Stimulated activated CD4-positive, alpha-beta T cell treated with anti-CD3 and anti-CD28 coated beads, Interleukin-1b, Interleukin-23, amount 100 ng/mL, for 1 hour (primary cell): ENCODE measurements at regions not wholly inside any gene's neighbourhood (a gene's known extent, or its start where the extent isn't known, plus 50 kb on each side); places are given as distances from the start of the nearest gene placed in this dataset.
"Not testable (repeated sequence)": the region's sequence is repeated elsewhere in the genome, so short reads cannot be mapped to it uniquely, and the experiment has no call there.

Source experiments
- DNase-seq, 2 donors: peaks; one replicate each; pipeline ENCODE4 v3.0.0-alpha.2; 2020; ENCODE audit warnings: low read depth in 2 of 2

DNA sequence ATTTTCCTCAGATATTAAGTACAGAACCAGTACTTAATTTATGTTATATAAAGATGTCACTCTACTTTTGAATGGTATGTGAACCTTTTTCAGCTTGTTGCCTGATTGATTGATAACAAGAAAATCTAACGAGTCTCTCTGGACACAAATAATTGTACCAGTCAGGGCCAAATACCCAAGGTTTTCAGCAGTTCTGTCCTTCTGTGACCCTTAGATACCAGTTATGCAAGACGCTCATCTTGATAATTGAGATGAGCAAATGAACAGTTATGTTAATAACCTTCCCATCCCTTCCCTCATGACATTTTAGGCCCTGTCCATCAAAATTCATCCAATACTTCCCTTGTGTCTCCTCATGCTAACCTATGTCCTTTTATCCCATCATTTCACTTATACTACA is 185.9 kb upstream of the G2E3 start:
- no peak for DNase-seq

DNA sequence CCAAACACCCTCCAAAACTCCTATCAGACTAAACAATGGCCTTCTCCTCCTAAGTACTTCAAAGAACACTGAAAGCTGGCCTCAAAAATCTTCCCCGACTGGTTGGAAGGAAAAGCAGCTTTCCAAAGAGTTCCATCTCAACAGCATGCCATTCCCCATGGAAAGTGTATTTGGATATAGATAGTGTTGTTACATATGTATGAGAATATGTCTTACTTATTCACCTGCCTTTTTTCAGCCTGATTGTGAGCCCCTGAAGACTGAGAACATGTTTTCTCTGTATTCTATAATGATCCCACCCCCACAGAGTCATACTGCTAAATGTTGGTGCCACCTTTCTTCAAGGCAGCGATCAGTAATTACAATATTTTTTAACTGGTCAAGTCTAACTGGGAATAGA is 185.4 kb upstream of the G2E3 start:
- no peak for DNase-seq

DNA sequence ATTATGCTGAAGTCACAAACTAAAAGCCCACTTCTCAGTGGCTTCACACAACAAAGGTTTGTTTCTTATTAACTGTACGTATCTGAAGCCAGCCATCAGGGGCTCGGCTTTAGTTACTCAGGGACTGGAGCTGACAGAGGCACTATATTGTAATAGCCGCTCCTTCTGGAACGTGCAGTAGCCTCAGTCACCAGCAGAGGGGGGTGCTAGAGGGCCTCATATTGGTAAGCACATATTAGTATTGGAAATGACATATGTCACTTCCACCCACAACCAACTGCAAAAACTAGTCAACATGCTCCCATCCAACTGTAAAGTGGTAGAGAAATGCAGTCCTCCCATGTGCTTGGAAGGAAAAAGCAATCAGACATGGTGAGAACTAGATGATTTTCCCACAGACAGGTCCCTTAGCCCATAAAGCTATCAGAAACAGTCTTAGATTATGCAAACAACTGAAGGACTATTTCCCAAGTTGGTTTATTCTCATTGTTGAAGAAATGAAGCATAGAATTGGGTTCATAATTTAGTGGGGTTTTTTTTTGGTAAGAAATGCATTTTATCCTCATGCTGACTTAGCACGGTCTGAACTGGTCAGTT is 183.6 kb upstream of the G2E3 start:
- peak in 1 of 2 donors; percentile 39 for DNase-seq

DNA sequence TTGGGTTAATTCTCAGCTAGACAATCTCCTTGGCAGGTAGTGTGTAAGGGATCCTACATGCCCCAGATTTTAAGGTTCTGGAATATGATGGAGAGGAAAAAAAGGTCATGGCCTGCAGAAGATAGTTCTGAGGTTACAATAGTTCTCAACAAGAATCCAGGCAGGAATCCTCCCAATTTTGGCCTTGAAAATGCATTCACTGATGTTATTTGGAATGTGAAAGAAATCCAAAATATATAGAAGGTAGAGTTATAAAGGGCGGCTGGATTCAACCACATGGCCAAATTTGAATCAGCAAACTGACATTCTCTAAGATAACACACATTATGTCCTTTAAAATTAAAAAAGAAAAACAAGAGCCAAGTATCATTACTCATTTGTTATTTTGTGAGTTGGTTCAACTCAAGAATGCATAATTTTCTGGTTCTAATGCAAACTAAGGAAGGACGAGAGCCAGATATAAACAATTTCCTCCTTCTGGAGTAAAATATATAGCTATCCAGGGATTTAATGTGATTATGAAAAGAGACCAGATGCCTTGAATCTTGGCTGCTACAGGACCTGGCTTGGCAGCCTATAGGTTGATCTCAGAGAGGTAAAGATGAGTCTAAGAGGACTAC is 177.0 kb upstream of the G2E3 start:
- no peak for DNase-seq

DNA sequence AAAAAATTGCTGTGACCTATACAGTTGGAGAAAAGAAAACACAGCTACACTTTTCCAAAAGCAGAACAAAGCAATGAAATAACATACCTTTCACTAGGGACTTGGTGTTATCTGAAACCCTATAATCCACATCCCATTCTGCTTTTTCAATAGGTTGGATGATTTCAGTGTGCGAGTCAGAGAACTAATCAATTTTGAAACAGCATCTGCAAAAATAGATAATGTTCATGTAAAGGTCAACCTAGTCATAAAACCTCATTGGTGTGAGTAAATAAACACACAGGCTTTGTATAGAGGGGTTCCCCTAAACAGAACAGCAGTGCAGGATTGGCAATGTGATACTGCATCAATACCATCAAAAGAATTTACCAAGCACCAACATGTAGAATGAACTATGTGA is 173.0 kb upstream of the G2E3 start:
- no peak for DNase-seq

DNA sequence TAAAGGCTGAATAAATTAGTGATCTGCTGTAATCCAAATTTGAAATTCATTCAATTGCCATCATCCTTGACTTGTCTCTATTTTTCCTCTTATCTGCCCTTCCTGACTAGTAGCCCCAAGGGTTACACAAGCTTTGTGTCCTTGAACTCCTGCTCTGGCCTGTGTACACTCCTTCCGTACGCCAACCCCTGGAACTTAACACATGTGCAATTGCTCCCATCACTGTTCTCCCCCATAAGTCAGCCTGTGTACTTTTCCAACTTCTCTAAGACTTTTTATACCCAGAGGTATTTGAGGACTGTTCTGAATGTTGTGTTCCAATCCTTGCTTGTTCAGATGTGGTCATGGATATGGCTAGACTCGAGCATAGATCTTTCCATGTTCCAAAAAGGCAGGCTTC is 171.1 kb upstream of the G2E3 start:
- DNase-seq: no peak

DNA sequence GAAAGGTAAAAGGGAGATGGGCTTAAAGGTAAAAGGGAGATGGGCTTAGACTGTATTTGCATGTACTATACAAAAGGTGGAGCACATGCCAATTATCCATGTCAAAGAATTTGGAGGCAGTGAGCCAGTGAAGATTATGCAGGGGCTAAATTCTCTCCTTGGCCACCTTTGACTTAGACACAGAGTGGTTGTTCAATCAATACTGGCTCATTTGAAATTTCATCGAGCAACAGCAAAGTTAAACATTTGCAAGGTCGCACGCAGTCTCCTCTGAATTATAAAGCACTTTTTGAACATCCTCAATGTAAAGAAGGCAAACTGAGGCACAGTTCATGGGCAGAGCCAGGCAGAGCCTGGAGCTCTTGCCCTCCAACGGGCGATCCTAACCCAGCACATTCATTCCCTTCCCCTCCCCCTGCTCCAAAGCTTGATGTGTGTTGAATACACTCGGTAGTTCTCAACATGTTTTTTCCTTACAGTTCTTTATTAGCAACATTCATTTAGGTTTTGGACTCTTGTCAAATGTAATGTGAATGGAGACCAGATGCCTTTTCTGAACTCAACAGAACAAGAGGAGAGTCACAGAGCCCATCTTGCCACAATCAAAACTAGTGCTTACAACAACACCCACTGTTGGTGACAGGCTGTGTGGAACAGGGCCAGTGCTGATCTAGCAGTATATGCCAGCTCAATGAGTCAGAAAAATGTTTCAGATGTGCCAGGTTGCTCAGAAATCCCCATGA is 169.7 kb upstream of the G2E3 start:
- DNase-seq: no peak

DNA sequence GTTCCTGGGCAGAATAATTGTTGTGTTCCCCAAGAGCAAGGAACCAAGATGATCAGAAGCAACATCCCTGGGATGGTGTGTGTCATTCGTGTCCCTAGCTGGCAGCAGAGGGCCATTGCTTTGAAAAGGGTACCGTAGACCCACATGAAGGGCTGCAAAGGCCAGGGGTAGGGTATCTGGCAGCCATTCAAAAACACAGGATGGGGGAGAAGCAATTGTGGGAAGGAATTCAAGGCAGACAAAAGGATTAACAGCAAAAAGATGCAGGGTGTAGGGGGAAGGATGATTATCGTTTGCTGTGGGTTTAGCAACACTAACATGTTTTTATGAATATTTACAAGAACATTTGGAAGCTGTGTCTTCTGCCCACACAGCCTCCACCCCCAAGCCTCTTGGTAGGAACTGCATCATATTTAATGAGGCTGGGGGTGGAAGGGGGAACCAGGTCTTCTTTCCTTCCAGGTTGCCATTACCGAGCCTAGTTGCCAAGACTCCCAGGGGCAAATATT is 169.0 kb upstream of the G2E3 start:
- DNase-seq: no peak

DNA sequence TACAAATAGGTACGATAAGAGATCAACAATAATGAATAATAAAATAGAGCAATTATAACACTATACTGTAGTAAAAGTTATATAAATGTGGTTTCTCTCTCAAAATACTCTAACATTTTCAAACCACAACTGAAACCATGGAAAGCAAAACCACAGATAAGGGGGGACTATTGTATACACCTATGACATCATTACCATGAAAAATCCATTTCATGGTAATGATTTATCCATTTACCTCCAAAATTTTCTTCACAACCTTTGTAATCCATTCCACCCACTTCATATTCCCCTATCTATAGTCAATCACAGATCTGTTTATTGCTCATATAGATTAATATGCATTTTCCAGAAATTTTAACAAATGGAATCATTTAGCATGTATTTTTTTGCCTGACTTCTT is 163.9 kb upstream of the G2E3 start:
- DNase-seq: no peak

DNA sequence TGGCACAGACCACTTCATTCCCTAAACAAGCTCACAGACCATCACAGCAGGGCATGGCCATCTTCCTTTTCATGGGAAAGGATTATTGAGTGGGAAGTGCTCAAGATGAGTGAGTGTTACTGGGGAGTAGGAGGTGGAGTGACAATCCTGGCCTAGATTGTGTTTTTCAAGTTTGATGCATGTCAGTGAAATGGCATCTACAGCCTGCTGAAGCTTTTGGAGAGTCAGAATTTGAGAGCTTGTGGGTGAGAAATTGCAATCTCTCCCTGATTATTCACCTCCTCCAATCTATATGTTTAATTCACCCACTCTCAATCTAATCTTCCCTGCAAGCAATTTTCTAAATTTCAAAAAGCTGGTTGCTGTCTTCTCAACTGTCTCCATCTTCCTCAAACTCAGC is 156.1 kb upstream of the G2E3 start:
- no peak for DNase-seq

DNA sequence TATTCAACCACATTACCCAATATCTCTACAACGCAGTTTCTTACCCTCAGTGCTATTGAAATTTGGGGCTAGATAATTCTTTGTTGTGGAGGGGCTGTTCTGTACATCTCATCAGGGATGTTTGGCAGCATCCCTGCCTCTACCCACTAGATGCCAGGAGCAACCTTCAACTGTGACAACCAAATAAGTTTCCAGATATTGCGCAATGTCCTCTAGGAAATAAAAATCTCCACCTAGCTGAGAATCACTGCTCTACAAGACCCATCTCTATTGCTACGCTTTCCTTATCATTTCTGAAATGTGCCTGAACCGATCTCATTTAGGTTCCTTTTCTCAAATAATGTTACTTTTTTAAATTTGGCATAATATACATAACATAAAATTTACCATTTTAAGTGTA is 155.2 kb upstream of the G2E3 start:
- DNase-seq: no peak

DNA sequence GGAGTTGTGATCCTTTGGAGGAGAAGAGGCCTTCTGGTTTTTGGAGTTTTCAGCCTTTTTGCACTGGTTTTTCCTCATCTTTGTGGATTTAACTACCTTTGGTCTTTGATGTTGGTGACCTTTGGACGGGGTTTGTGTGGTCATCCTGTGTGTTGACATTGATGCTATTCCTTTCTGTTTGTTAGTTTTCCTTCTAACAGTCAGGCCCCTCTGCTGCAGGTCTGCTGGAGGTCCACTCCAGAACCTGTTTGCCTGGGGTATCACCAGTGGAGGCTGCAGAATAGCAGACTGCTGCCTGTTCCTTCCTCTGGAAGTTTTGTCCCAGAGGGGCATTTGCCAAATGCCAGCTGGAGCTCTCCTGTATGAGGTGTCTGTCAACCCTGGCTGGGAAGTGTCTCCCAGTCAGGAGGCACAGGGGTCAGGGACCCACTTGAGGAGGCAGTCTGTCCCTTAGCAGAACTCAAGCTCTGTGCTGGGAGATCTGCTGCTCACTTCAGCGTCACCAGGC is 149.4 kb upstream of the G2E3 start:
- not testable (repeated sequence) for DNase-seq

DNA sequence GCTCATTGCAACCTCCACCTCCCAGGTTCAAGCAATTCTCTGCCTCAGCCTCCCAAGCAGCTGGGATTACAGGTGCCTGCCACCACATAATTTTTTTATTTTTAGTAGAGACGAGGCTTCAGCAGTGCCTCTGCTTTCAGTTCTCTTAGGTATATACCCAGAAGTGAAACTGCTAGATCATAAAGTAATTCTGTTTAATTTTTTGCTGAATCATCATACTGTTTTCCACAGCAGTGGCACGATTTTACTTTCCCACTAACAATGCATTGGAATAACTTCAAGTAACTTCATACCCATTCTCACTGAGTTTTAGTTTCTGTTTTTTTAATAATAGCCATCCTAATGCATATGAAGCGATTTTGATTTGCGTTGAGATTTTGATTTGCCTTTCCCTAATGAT is 148.0 kb upstream of the G2E3 start:
- DNase-seq: no peak

DNA sequence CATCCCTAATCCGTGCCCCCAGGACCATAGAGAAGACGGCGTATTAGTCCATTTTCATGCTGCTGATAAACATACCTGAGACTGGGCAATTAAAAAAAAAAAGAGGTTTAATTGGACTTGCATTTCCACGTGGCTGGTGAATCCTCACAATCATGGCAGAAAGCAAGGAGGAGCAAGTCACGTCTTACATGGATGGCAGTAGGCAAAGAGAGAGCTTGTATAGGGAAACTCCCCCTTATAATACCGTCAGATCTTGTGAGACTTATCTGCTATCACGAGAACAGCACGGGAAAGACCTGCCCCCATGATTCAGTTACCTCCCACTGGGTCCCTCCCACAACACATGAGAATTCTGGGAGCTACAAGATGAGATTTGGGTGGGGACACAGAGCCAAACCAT is 145.8 kb upstream of the G2E3 start:
- not testable (repeated sequence) for DNase-seq

DNA sequence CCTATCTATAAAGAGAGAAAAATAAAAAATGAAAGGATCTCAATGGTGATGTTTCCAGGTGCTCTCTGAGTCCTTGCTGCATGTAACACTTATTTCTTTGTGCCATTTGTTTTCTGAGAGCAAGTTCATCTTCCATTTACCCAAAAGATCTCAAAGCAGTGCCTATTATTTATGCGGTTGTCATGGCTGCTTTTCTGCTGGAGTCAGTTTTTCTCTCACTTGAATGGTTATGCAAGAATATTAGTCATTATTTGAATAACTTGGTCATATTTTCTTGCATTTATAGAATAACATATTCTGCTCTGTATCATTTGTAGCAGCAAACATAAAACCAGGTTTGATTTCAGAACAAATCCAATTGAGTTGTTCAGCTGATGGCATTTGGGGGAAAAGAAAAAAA is 141.8 kb upstream of the G2E3 start:
- no peak for DNase-seq

DNA sequence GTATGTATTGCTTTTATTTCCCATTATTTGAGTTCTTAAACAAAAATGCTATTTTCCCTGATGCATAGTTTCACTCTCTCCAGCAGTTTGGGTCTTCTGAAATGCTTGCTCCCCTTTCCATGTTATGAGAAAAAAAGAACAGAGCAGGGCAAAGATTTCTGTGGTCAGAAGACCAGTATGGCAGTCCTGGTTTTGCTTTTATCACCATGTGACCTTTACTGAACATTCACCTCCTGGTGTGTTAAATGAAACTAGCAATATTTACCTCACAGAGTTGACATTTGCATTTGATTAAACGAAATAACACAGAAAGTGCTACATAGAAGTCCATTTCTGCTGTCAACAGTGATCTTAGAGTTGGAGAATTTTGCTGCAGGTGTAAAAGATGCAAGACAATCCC is 141.0 kb upstream of the G2E3 start:
- DNase-seq: no peak

DNA sequence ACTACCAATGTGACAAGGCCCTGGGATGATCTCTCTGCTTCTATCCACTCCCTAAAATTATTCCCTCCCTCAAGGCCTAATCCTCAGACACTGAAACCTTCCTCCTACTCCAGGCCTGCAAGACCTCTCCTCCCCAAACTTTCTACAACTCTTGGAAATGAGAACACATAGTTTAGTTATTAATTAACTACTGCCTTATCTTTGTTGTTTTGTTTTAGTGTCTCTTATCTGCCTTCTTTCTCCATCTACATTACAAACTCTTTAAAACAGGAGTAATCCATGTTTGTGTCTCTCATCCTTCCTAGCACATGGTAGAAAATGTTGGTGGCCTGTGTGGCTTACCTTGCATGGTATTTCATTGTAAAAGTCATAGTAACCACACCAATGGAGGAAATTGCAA is 139.9 kb upstream of the G2E3 start:
- DNase-seq: no peak

DNA sequence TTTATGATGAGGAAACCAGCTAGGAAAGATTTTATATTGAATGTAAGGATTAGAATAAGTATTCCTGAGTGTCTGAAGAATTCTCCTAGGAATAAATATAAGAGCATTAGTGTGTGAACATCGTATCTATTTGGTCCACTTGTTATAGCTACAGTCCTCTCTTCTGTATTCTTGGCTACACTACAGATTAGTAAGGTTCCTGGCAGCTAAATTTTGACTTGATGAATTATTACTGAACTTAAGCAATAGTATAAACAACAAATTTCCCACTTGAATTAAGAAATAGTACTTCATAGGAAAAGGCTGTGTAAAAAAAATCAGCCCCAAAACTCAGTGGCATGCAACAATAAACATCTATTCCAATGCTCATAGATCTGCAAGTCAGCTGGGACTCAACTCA is 138.4 kb upstream of the G2E3 start:
- DNase-seq: no peak

DNA sequence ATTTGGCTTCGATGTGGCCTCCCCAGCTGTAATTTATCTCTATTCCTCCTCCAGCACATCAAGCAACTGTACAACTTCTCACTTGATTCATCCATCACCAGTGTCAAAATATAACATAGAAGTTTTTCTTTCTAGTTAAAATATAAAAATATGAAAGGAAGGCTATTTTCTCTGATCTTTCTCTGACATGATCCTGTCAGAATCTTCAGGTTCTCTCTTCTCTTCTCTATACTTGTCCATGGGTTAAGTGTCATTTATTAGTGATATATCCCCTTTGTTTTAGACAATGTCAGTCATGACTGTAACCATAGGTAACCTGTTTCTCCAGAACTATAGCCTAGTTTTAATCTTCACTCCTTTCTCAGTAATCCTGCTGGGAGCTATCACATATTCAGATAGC is 132.5 kb upstream of the G2E3 start:
- DNase-seq: no peak

DNA sequence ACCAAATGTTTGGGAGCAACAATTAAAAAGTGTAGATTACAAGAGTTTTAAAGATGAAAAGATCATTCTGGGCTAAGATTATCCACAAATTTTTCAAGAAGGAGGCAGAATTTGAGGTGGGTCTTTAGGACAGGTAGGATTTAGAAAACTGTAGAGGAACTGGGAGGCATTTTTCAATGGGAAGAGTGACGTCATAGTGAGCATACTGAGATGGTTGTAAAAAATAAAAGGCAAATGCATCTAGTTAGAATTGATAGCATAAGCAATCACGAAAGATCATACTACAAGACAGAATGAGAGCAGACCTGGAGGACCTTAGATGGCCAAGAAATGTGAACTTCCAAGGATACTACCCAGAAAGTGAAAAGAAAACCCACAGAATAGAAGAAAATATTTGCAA is 131.6 kb upstream of the G2E3 start:
- no peak for DNase-seq

DNA sequence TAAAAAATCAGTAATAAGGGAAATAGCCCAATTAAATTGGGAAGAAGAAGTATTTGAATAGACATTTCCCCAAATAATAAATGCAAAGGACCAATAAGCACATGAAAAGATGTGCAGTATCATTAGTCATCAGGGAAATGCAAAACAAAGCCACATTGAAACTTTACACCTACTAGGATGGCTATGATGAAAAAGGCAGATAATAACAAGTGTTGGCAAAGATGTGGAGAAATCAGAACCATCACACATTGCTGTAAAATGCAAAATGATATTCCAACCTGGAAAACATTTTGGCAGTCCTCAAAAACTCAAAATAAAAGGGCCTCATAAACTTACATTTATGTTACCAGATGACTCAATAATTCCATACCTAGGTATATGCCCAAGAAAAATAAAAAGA is 131.1 kb upstream of the G2E3 start:
- DNase-seq: no peak

DNA sequence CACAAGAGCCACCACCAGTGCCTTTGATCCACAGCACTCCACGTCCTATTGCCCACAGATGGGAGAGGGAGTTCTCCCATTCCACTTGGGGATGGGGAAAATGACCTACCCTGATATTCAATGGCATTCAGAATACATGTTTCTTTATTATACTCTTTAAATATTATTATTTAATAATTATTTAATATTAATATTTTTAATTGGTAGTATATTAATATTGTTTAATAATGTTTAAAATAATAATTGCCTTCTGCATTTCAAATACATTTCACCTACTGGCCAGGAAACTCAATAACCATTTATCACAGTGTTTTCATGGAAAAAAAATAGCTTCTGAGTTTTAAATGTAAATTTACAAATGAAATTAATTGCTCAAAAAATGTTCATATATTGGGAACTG is 127.4 kb upstream of the G2E3 start:
- DNase-seq: no peak

DNA sequence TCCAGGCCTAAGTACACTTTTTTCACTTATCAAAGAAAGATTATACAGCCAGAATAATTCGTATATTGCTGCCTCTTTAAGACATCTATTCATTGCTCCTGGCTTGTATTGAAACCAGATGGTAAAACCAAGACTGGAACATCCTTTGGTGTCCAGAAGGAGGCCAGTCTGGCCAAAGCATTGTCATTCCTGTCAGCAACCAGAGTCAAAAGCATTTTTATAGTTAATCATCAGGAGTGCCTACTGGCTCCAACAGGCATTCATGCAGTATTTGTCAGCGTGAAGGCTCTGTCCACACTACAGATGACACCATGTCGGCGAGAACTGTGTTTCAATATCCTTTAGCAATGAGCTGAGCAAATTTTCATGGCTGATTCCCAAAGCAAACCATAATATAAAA is 118.0 kb upstream of the G2E3 start:
- no peak for DNase-seq
